Mucosa of rectum (tissue), 2 donors: ENCODE measurements at regions not wholly inside any gene's neighbourhood (a gene's known extent, or its start where the extent isn't known, plus 50 kb on each side); places are given as distances from the start of the nearest gene placed in this dataset.
"Not testable (repeated sequence)": the region's sequence is repeated elsewhere in the genome, so short reads cannot be mapped to it uniquely, and the experiment has no call there.

Experiments
- H3K27ac ChIP-seq, 2 donors: one replicate each; pipeline ENCODE4 v1.7.0; 2013; ENCODE audit warnings: inconsistent platforms in 2 of 2, low read depth in 2 of 2, low read length in 2 of 2
- H3K27me3 ChIP-seq, 2 donors: one replicate each; pipeline ENCODE4 v1.7.0; 2013; ENCODE audit warnings: low read length in 2 of 2; ENCODE audit not compliant: control insufficient read depth in 2 of 2, insufficient read depth in 2 of 2
- H3K36me3 ChIP-seq, 2 donors: one replicate each; pipeline ENCODE4 v1.7.0; 2013; ENCODE audit warnings: low read length in 2 of 2; ENCODE audit not compliant: control insufficient read depth in 2 of 2, insufficient read depth in 2 of 2
- H3K4me1 ChIP-seq, 2 donors: one replicate each; pipeline ENCODE4 v1.7.0; 2013; ENCODE audit warnings: low read length in 2 of 2, mild to moderate bottlenecking in 1 of 2; ENCODE audit not compliant: control insufficient read depth in 2 of 2, insufficient read depth in 2 of 2
- H3K4me3 ChIP-seq, 2 donors: one replicate each; pipeline ENCODE4 v1.7.0; 2013; ENCODE audit warnings: low read length in 2 of 2
- H3K9ac ChIP-seq, 2 donors: one replicate each; pipeline ENCODE4 v1.7.0; 2013; ENCODE audit warnings: low read length in 2 of 2, low read depth in 1 of 2, mild to moderate bottlenecking in 1 of 2
- H3K9me3 ChIP-seq, 2 donors: one replicate each; pipeline ENCODE4 v1.7.0; 2013; ENCODE audit warnings: low read length in 2 of 2; ENCODE audit not compliant: control insufficient read depth in 2 of 2
- donor health status: healthy.
- donor health status: Normal muscosa, but diverticular disease.

DNA sequence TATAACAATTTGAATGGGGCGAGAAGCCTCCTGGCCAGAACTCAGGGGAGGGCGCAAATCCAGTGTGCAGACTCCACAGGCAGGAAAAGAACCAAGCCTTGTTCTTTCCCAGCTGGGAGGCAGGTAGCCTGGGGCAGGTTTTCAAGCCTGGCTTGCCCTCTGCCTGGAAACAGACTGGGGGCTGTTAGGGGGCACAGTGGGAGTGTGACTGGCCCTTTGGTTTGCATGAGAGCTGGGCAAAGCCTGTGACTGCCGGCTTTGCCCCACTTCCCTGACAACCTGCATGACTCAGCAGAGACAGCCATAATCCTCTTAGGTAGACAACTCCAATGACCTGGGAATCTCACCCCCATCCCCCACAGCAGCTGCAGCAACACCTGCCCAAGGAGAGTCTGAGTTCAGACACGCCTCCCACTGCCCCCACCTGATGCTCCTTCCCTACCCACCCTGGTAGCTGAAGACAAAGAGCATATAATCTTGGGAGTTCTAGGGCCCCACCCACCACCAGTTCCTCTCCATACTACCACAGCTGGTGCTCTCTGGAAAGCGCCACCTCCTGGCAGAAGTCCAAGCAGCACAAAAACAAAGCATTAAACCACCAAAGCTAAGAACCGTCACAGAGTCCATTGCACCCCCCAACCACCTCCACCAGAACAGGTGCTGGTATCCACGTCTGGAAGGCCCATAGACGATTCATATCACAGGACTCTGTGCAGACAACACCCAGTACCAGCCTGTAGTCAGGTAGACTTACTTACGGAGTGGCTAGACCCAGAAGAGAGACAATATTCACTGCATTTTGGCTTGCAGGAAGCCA lies 402.5 kb downstream of the STK39 start:
- no peaks in the 10 kb centered on the region for H3K9me3 ChIP-seq
- H3K4me1 ChIP-seq = peaks cover 5% of the 10 kb centered on the region in 2 donors
- H3K27ac ChIP-seq = no peak overlapping the region
- no peaks in the 10 kb centered on the region for H3K27me3 ChIP-seq
- no peaks in the 10 kb centered on the region for H3K36me3 ChIP-seq
- H3K9ac ChIP-seq = no peak overlapping the region
- no peak overlapping the region for H3K4me3 ChIP-seq

DNA sequence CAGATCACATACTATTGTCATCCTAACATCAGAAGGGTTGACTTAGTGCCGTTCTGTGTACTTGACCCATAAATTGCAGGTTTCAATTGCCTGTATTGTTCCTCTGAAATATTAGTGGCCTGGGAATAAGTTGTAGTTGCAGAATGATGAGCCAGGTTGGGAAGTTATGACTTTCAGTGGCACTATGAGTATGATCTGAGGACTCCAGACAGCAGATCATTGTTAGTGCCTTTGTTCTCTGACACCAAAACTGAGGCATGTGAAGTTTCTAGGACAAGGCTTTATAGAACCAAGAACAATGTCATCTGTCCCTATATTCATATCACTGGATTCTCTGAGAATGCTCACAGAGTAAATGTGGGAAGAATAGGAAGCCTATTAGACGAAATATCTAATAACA lies 403.7 kb downstream of the STK39 start:
- Histone ChIP-seq H3K4me1 (peaks cover 5% of the 10 kb centered on the region in 2 donors), H3K9me3 (no peaks in the 10 kb centered on the region), H3K9ac (no peak overlapping the region), H3K27ac (no peak overlapping the region), H3K36me3 (no peaks in the 10 kb centered on the region), H3K4me3 (no peak overlapping the region), H3K27me3 (no peaks in the 10 kb centered on the region)

DNA sequence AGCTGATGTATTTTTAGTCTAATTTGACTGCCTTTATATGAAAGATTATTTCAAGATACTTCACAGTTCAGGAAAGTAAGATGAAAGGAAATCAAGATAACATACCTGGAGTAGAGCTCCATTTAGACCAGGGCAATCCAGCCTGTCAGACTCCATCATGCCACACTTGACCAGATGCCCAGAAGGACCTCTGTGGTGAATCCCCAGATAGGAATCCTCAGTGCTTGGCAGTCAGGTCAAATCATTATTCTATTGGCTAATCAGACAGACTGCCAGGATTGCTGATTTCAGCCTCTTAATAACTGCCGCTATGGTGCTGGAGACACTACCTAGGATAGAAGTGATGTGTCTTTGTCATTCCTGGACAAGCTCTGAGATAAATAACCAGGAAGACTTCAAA lies 404.2 kb downstream of the STK39 start:
- no peak overlapping the region for H3K27ac ChIP-seq
- H3K36me3 ChIP-seq = no peaks in the 10 kb centered on the region
- no peak overlapping the region for H3K9ac ChIP-seq
- peaks cover 5% of the 10 kb centered on the region in 2 donors for H3K4me1 ChIP-seq
- no peaks in the 10 kb centered on the region for H3K9me3 ChIP-seq
- H3K27me3 ChIP-seq = no peaks in the 10 kb centered on the region
- no peak overlapping the region for H3K4me3 ChIP-seq

DNA sequence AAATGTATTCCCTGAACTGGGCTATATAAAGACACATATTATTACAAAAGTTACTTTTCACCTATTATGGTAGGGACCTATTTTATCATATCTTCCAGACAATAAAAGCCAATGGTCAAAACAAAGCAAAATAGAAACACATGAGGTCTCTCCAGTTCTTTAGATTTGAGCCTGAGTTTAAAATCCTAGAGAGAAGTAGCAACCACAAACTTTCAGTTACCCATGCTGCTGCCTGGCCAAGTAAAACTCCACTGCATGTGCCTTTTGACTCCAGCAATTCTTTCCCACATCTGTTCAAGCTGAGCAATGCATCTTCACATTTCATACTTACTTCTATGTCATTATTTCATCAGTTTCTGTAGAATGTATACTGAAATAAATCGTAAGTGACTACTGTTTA lies 405.3 kb downstream of the STK39 start:
- Histone ChIP-seq H3K4me3 (no peak overlapping the region), H3K4me1 (peaks cover 5% of the 10 kb centered on the region in 2 donors), H3K27ac (no peak overlapping the region), H3K9me3 (no peaks in the 10 kb centered on the region), H3K9ac (no peak overlapping the region), H3K36me3 (no peaks in the 10 kb centered on the region), H3K27me3 (no peaks in the 10 kb centered on the region)

DNA sequence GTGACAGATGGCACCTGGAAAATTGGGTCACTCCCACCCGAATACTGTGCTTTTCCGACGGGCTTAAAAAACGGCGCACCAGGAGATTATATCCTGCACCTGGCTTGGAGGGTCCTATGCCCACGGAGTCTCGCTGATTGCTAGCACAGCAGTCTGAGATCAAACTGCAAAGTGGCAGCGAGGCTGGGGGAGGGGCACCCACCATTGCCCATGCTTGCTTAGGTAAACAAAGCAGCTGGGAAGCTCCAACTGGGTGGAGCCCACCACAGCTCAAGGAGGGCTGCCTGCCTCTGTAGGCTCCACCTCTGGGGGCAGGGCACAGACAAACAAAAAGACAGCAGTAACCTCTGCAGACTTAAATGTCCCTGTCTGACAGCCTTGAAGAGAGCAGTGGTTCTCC lies 412.1 kb downstream of the STK39 start:
- H3K36me3 ChIP-seq, H3K27me3 ChIP-seq, H3K9me3 ChIP-seq, H3K4me1 ChIP-seq, H3K27ac ChIP-seq, H3K9ac ChIP-seq, H3K4me3 ChIP-seq: not testable (repeated sequence)

DNA sequence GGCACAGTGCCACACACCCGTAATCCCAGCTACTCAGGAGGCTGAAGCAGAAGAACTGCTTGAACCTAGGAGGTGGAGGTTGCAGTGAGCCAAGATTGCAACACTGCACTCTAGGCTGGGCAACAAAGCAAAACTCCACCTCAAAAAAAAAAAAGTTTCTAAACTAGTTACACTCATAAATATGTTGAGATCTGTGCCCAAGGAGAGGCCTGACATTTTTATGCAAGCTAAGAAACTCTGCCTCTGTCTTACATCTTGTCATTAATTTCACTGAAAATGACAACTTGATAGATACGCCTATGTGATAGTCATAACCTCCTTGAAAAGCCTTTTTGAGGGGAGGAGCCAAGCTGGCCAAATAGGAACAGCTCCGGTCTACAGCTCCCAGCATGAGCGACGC lies 412.7 kb downstream of the STK39 start:
- no peak overlapping the region for H3K4me3 ChIP-seq
- H3K9ac ChIP-seq = no peak overlapping the region
- no peaks in the 10 kb centered on the region for H3K4me1 ChIP-seq
- no peak overlapping the region for H3K27ac ChIP-seq
- no peaks in the 10 kb centered on the region for H3K36me3 ChIP-seq
- H3K9me3 ChIP-seq = no peaks in the 10 kb centered on the region
- no peaks in the 10 kb centered on the region for H3K27me3 ChIP-seq

DNA sequence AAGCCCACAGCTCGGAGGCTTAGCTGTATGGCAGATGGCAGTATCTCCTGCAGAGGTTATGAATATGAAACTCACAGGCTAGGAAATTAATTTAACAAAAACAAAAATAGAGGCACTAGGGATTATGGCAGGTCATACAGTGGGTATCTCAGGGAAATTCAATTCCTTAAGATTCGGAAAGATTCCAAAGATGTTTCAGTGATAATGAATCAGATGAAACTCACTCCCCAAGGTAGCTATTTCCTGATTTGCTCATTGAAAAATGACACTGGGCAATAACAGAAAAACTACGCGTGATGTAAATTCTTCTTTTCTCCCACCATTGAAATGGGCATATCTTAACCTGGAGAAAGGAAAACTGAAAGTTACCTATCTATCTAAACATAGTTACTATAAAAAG lies 414.1 kb downstream of the STK39 start:
- H3K27me3 ChIP-seq = no peaks in the 10 kb centered on the region
- H3K9ac ChIP-seq = no peak overlapping the region
- H3K4me1 ChIP-seq = no peaks in the 10 kb centered on the region
- no peak overlapping the region for H3K27ac ChIP-seq
- no peaks in the 10 kb centered on the region for H3K36me3 ChIP-seq
- H3K4me3 ChIP-seq = no peak overlapping the region
- no peaks in the 10 kb centered on the region for H3K9me3 ChIP-seq

DNA sequence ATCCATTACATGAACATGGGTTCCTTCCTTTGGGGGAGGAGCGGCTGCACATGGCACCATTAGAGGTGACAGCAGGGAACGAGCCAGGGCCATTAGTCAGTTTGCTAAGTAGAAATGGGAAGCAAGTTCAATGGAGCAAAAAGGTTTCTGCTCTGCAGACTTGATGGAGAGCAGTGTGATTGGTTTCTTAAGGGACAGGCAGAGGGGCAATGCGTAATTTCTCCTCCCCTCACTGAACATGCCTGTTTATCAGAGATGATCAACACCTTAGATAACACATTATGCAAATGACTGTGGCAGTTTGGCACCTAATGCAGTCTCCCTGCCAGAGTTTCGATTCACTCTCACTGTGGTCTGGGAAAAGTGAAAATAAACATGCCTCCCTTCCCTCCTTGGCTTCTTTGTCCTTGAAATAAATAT lies 414.5 kb downstream of the STK39 start:
- H3K9me3 ChIP-seq = no peaks in the 10 kb centered on the region
- H3K4me1 ChIP-seq = no peaks in the 10 kb centered on the region
- no peak overlapping the region for H3K9ac ChIP-seq
- H3K36me3 ChIP-seq = no peaks in the 10 kb centered on the region
- no peak overlapping the region for H3K4me3 ChIP-seq
- no peak overlapping the region for H3K27ac ChIP-seq
- no peaks in the 10 kb centered on the region for H3K27me3 ChIP-seq

DNA sequence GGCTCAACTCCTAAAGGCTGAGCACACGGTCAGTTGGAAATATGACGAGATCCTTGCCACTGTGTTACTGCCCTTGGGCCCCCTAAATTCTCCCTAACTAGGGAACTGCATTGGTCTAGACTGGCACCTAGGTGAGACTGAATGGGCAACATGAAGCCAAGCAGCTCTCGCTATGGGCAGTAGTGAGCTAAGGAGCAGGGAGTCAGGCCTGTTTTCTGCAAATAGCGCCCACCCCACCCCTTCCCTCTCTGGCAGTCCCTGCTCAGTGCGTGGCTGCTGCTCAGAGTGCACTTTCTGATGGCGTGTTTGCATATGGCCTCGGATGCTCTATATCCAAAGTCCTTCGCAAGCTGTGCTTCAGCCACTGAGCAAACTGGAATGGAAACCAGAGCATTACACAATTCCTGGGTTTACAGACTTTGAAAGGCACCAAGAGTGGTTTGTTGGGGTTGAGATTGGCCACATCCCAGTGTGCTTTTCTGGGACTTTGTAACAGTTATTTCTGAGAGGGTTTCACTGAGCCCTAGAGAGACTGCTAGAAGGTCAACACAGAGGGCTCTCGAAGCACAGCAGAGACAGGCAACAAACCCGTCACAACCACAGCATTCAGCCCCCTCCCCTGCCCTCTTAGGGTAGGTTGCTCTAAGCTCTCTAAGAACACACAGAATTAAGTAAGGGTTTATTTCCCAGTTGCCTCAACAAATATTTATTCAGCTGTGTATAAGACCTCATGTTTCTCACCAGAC lies 419.9 kb downstream of the STK39 start:
- H3K4me1 ChIP-seq = no peaks in the 10 kb centered on the region
- no peak overlapping the region for H3K4me3 ChIP-seq
- no peak overlapping the region for H3K9ac ChIP-seq
- H3K36me3 ChIP-seq = no peaks in the 10 kb centered on the region
- H3K27ac ChIP-seq = no peak overlapping the region
- H3K9me3 ChIP-seq = no peaks in the 10 kb centered on the region
- H3K27me3 ChIP-seq = no peaks in the 10 kb centered on the region

DNA sequence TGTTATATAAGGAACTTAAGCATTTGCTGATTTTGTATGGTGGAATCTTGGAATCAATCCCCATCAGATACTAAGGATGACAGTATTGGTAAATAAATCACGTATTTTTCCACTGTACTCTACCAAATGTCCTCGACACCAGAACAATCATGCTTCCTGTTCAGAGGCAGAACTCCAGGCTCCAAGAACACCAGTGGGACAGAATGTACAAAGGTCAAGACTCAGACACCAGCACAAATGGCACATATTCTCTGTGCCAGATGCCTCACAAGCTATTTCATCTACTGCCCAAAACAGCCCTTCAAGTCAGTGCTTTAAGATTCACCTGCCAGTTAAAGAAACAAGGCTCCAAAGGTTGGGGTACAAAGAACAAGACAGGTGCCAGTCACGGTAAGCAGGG lies 420.5 kb downstream of the STK39 start:
- H3K9ac ChIP-seq = no peak overlapping the region
- H3K9me3 ChIP-seq = no peaks in the 10 kb centered on the region
- no peaks in the 10 kb centered on the region for H3K4me1 ChIP-seq
- H3K27ac ChIP-seq = no peak overlapping the region
- no peak overlapping the region for H3K4me3 ChIP-seq
- H3K36me3 ChIP-seq = no peaks in the 10 kb centered on the region
- no peaks in the 10 kb centered on the region for H3K27me3 ChIP-seq
